Activated CD4-positive, alpha-beta T cell treated with anti-CD3 and anti-CD28 coated beads, Interleukin-2, Interleukin-4, amounts not matched to agents 100 ng/mL and 50 ng/mL, durations not matched to agents 16 hours and 8 hours (primary cell): ENCODE measurements at regions not wholly inside any gene's neighbourhood (a gene's known extent, or its start where the extent isn't known, plus 50 kb on each side); places are given as distances from the start of the nearest gene placed in this dataset.

Source experiments
- DNase-seq: peaks from one replicate; pipeline ENCODE4 v3.0.0-alpha.2; 2020; ENCODE audit warnings: low spot score

DNA sequence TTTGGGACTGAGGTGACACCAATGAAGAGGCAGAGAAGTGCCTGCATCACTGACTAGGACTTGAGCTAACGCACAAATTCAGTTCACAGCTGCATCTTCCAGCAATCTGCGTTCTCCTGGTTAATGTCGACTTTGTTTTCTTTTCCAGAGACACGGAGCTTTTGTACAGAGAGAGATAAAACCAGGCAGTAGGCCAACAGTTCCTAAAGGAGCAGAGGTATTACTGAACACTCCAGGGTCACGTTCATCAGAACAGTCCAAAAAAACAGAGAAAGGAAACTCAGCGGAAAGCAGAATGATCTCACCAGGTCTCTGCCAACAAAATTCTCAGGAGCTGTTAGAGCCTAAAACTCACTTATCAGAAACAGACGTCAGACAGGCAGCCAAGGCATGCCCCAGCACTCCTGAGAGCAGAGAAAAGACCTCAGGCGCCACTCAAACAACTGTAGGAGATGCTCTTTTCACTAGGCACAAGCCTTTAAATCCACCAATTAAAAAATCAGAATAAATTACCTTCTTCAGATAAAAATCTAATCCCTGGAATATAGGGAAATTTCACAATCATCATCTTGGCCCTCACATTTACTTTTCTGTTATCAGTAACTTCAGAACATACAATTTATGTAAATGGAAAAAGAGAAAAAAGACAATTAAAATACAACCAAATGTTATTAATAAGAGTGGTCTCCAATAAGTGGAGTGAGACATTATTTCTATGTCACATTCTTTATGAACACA lies 95.9 kb upstream of the SPTBN1 start:
- no peak for DNase-seq

DNA sequence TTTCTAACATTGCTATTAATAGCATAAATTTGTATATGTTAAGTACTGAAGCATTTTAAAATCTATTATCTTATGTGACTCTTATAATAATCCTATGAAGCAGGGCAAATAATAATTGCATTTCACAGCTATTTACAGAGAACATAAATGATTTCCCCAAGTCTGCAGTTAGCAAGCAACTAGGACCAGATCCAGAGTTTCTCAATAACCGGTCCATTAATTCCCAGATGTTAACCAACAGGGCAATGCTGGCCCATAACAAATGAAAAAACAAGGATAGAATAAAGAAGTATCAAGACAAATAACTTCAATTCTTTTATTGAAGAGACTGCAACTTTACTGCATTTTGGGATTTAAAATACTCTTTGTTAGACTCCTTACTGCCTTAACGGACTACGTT lies 91.7 kb upstream of the SPTBN1 start:
- no peak for DNase-seq

DNA sequence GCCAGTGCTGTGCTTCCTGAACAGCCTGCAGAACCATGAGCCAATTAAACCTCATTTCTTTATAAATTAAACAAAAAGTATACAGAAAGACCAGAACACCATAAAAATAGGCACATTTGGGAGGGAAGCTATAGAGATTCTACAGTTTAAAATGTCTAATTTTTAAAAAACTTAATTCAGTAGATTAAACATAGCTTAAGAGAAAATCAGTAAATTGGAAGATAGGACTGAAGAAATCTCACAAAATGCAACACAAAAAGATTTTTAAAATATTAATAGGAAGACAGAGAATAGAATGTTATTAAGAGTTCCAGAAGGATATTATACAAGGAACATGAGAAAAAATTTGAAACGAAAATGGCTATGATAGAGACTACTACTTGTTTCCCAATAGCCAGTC lies 90.5 kb upstream of the SPTBN1 start:
- DNase-seq, result no peak

DNA sequence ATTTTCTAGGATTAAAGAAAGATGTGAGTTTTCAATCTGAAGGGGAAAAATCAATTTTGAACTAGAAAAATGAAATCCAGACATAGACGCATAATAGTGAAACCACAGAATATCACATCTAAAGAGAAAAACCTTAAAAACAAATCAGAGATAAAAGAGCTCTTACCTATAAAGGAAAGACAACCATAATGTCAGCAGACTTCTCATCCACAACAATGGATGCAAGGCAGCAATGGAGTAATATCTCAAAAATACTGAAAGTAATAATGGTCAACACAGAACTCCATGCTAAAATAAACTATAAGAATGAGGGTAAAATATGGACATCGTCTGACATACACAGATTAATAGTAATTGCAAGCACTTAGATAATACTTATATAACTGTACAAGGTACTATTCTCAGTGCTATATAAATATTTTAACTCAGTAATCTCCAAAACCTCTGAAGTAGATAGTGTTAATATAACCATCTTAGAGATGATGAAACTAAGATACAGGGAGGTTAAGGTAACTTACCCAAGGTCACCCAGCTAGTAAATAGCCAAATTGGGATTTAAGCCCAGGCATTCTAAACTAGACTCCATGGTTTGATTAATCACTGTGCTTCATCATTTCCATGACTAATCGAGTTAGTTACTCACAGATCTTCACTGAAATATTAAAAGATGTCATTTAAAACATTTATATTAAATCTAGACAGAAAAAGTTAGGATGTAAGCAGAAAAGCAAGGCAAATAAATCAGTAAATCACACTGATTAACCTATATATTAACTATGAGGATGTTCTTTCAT lies 89.4 kb upstream of the SPTBN1 start:
- DNase-seq, result no peak

DNA sequence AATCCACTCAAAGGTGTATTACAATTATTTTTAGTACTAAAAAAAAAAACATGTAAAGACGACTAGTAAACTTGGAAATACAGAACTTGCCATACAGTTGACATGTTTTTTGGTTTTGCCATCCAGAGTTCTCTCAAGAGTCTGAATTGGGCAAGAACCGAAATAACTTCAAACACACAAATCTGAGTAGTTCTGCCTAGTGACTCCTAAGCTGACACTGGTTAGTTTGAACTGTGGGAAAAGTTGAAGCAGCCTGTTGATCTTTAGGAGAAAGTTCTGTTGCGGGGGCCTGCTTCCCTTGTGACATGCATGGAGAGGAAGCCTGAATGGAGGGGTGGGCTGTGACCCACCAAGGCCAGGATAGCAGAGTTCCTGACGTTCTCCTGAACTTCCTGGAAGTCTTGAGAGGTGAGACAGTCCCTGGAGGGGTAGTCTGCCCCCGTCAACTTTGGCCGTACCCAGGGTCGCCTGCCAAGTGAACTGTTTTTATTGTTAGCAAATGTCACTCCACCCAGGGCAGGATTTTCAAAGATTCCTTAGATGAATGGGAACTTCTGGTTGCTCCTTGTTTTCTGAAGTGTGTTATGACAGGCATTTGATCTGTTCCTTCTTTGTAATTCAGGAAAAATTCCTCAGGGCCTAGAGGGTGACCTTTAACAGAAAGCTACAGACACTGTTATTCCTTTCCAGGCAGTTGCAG lies 85.6 kb upstream of the SPTBN1 start:
- DNase-seq, result no peak

DNA sequence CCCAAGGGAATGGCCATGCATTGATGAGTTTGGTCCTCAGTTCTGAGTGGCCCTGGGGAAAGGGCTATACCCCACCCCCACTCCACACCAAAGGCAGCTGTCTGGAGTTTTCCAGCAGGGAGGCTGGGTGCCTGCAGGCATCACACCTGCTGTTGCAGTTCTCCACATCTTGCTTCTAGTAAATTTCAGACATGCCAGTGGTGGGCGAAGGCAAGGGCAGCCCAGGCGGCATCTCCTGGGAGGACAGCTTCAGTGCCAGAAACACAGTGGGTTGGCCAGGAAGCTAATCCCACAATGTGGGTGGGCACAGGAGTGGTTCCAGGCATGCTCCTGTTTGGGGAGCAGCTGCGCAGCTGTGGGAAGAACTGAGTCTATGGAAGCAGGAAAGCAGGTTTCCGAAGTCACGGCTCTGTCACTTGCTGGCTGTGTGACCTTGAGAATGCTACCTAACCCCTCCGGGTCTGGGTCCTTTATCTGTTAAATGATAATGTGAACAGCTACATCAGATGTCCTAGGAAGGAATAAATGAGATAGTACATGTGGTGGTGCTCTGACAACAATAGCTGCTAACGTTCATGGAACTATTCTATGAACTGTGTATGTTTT lies 84.6 kb upstream of the SPTBN1 start:
- DNase-seq, result no peak

DNA sequence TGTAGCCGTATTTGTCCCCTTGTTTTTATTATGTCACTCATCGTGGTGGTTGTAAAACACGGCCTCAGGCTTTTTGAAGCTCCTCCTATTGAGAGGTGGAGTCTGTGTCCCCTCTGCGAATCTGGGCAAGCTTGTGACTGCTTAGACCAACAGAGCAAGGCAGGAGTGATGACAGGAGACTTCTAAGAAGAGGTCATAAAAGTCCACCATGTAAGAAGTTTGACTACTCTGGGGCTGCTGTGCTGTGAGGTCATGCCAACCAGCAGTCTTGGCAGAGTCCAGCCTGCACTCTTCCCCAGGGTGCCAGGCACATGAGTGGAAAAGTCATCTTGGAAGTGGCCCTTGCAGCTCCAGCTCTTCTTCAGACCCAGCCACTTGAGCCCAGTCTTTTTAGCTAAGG lies 83.8 kb upstream of the SPTBN1 start:
- DNase-seq, result no peak

DNA sequence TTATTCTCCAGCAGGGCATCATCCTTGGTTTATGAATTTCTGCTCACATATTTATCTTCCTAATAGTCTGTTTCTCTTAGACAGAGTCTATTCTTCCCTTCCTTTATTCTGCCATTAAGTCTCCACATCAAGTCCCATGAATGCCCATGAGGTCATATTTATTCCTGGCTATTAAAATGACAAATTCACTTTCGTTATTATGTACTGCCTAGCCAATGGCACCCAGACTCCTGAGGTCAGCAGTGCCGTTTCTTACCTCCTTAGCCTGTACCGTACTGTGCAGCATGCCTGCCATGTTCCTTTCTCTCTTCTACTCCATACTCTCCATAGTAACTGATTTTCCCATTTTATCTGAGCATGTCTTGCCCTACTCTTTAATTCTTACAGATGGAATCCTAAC lies 82.3 kb upstream of the SPTBN1 start:
- no peak for DNase-seq

DNA sequence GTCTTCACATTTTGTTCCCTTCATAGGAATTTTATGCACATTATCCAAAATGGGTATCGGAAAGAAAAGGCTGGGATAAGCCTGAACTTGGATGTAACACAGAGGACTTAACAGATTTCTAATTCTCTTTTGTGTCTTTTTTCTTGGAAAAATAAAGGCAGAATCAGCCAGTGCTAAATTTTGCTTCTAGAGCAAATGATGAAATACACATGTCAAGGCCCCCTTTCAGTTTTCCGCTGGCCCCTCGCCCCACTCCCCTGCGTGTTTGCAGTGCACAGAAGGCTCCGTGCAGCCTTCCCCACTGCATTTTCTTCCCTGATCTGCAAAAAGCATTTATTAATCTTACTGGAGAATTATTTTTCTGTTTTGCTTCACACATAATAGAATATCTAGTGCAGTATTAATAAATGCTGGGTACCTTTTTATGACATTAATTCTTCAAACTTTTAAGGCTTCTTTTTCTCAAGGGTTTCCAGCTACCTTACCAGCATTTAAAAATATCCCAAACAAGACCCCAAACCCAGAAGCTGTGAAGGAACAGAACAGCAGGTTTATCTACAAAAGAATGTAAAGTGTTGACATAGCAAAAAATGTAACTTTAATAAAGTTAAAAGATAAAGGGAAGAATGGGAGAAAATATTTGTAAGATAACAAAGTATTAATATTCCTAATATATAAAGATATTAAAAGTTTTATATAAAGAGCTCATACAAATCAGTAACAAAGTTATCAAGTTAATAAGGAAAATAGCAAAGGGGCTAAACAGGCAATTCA lies 81.3 kb upstream of the SPTBN1 start:
- DNase-seq, result no peak

DNA sequence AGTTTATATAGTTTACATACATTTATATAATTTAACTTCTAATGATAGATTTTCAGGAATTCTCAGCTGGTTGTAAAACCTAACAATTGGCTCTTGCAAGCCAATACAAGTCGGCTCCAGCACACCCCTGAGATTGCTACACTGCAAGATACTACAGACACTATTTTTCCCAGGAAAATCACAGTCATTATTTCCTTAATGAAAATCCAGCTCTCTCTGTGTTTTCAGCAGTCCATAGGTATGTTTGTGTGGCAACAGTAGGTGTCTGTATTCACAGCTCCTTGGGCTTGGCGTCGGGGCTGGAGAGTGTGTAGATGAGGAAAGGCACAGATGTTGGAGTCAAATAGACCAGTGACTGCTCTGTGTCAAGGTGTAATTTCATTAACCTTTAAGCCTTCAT lies 78.7 kb upstream of the SPTBN1 start:
- no peak for DNase-seq

DNA sequence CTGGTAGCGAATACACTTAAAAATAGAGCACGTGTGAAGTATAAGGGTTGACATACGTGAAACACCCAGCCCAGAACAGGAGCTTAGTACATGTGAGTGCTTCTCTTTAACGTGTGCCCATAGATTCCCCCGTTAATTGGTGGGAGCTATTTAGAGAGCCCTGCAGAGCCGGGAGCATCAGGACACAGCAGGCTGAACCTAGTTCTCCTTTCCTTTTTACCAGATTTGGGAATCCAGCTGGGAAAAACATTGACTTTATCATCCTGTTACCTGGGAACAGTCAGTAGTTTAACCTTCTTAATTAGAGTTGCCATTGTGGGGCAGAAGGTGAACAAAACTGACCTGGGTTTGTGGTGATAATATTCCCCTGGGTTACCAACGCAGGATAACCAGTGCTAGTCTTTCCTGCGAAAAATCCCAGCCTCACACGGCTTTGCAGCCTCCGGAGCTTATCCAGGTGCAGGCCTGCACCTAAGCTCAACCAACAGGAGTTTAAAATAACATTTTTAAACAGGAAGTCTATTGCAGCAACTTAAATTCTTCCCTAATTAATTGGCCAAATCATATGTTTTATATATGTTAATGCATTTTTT lies 78.1 kb upstream of the SPTBN1 start:
- DNase-seq, result no peak

DNA sequence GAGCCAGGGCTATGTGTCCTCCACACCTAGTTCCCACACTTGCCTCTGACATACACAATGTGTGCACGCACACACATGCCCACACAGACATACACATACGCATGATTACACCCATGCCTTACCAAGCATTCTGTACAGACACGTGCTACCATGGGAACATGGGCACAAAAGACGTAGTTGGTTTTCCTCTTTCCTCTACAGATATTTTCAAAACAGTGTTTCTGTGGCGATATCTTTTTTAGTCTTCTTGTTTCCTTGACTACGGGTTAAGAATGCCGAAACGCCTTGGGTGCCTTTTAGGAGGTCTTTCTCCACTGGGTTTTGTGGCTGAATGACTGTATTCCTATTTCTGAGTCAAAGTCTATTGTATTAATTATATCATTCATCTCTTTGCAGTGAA lies 75.5 kb upstream of the SPTBN1 start:
- DNase-seq, result no peak

DNA sequence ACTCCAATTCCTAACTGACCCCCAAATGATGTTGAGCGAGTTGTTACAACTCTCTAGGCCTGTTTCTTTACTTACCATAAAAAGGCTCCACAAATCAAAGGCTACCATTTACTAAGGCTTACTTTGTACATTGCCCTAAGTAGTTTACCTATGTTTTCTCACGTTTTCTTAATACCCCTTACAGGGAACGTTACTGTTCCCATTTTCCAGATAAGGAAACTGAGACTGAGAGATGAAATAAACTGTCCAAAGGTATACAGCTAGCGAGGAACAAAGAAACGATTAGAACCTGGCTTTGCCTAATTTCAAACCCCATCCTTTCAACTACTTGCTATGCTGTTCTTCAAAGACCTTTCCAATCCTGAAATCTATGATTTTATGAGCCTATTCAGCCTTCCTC lies 74.8 kb upstream of the SPTBN1 start:
- no peak for DNase-seq

DNA sequence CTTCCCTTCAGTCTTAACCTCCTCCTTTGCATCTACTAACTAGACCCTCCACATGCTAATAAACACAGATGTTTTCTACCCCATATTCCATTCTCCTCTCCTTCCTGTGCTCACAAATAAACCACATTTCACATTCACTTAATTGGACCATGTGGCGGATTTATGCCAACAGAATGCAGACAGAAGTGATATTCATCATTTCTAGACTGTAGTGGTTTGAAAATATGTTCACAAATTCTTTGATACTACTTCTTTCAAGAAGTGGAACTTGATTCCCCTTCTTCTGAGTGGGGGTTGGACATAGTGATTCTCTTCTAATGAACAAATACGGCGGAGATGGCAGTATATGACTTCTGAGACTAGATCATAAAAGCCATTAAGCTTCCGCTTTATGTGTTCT lies 73.5 kb upstream of the SPTBN1 start:
- no peak for DNase-seq

DNA sequence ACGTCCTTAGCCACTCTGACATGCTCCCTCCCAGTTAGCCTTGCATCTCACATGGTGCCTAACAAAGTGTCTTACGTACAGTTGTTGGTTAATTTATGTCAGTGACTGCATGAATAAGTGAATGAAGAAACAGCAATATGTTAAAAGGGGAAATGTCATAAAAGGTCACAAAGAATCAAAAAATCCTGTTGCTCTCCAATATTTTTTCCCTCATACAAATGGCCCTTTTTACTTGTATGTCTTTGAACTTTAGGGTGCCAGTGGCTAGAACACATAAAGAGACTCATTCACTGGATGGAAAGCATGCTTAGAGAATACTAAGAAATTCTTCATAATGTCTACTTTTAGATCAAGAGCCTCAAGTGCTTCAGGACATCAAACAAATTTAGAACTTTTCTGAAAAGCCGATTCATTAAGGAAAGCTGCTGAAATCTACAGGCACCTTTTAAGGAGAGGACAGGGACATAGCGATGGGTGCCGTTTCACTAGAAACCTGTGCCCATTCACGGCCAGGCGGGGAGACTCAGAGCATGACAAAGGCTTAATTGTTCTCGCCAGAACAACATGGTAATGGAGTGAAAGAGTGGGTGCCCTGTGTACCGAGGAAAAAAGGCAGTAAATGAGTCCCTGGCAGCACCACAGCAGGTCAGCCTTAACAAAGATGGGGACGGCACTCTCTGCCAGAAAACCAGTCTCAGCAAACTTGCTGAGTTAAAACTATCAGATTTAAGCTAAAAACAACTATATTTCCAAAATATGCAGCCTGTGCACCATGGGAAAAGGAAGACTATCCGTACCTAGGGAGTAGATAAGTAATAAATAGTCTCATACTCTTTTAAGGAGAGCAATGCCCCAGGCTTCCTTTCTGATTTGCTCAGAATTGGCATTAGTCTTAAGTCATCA lies 71.6 kb upstream of the SPTBN1 start:
- no peak for DNase-seq

DNA sequence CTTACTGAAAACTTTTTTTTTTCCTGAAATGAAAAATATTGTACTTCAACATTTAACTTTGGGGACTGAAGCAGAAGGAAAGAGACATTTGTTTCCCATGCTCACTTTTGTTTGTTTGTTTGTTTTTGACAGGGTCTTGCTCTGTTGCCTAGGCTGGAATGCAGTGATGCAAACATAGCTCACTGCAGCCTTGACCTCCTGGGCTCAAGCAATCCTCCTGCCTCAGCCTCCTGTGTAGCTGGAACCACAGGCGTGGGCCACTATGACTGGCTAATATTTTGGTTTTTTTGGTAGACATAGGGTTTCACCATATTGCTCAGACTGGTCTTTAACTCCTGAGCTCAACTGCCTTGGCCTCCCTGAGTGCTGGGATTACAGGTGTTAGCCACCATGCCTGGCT lies 70.9 kb upstream of the SPTBN1 start:
- no peak for DNase-seq

DNA sequence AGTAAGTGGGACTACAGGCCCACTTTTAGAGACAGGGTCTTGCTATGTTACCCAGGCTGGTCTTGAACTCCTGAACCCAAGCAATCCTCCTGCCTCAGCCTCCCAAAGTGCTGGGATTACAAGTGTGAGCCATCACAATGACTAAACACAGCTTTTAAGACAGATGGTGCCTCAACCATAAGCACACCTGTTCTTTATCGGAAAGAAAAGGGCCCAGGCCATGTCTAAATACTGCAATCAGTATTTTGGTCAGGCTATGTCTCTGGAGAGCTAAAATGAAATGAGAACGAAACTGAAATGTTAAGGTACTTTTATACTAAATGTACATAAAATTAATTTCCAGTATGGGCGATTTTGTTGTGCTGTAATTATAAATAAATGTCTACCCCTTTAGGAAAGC lies 69.5 kb upstream of the SPTBN1 start:
- no peak for DNase-seq

DNA sequence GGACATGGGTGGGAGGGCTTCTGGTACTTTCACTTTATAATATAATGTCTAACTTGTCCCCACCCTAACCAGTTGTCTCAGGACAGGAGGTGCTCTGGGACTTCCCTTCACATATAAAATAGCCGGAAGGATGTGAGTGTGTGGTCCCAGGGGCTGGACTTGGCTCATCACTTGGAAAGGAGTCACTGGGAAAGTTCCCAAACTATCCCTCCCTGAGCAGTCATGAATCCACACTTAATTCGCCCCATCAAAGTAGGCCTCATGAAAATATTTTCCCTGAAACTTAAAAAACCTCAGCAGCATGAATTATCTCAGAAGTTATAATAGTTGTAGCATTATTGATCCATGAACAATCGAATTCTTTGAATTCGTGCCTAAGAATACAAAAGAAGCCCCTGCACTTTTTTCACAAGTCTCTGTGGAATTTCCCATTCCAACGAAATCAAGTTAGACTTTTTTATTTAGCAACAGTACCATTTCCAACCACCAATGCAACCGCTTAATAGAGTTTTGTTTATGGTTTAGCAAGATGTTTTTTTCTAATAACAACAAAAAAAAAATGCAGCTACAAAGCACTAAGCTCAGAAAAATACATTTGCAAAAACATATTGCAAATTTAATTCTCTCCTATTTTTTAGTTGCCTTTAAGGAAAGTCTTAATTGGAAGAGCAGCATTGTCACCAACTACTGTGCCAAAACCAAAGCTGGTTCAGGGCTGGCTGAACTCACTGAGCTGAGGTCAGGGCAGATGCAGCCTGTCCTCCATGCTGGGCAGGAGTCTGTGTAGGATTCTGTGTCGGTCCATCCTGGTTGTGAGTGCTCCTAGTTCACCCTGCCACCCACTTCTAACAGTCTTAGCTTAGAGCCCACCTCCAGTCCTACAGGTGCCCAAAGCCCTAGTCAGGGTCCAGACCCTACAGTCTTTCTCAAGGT lies 68.8 kb upstream of the SPTBN1 start:
- DNase-seq, result no peak

DNA sequence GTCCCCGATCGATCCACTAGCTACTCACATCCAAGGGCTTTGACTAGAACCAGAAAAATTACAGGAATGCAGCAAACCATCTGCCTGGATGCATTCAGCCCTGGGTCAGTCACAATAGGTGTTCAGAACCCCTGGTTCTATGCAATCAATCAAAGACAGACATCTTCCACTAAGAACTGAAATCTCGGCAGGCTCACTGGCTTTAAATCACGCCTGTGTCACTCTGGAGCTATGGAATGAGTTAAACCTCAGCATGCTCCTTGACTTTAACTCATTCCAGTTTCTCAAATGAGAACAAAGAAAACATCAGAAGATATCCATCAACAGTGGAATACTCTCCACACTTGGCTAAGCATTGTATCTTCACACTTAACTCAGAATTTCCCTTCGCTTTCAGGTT lies 68.1 kb upstream of the SPTBN1 start:
- DNase-seq, result no peak
